ENCODE measurements at regions not wholly inside any gene's neighbourhood (a gene's known extent, or its start where the extent isn't known, plus 50 kb on each side); places are given as distances from the start of the nearest gene placed in this dataset.
"Not testable (repeated sequence)": the region's sequence is repeated elsewhere in the genome, so short reads cannot be mapped to it uniquely, and the experiment has no call there.

- no peak for ATAC-seq
- intact Hi-C loops (cut with micrococcal nuclease): no loop called here
- no peak for DNase-seq
Observed at GRCh38 chr1:83495560-83495959, 503.4 kb downstream of the TTLL7 start.

- DNase-seq (no peak), ATAC-seq (no peak)
- intact Hi-C loops (cut with micrococcal nuclease): no loop called here
Observed at GRCh38 chr1:83493633-83494032, 505.3 kb downstream of the TTLL7 start.

GRCh38 chr1:83491930-83492329 is 507.0 kb downstream of the TTLL7 start:
- no peak for ATAC-seq
- intact Hi-C loops (cut with micrococcal nuclease): no loop called here

GRCh38 chr1:83490988-83491387 is 507.9 kb downstream of the TTLL7 start:
- intact Hi-C loops (cut with micrococcal nuclease): no loop called here
- DNase-seq: no peak
- no peak for ATAC-seq

More at GRCh38 chr1:83491930-83492329, 507.0 kb downstream of the TTLL7 start:
- DNase-seq: no peak

- intact Hi-C loops (cut with micrococcal nuclease); DNase-seq: not testable (repeated sequence)
- peak; percentile 72 for ATAC-seq
Observed at GRCh38 chr1:83488105-83488504, 510.8 kb downstream of the TTLL7 start.

GRCh38 chr1:83487460-83487859 is 511.5 kb downstream of the TTLL7 start:
- ATAC-seq; intact Hi-C loops (cut with micrococcal nuclease); DNase-seq: not testable (repeated sequence)

GRCh38 chr1:83485314-83486019 is 513.5 kb downstream of the TTLL7 start:
- intact Hi-C loops (cut with micrococcal nuclease); DNase-seq; ATAC-seq: not testable (repeated sequence)

GRCh38 chr1:83481284-83481683 is 517.6 kb downstream of the TTLL7 start:
- ATAC-seq; intact Hi-C loops (cut with micrococcal nuclease); DNase-seq: not testable (repeated sequence)

GRCh38 chr1:83479591-83480239 is 519.2 kb downstream of the TTLL7 start:
- intact Hi-C loops (cut with micrococcal nuclease); DNase-seq; ATAC-seq: not testable (repeated sequence)

GRCh38 chr1:83478127-83478526 is 520.8 kb downstream of the TTLL7 start:
- intact Hi-C loops (cut with micrococcal nuclease); DNase-seq; ATAC-seq: not testable (repeated sequence)

GRCh38 chr1:83476518-83476917 is 522.4 kb downstream of the TTLL7 start:
- DNase-seq; ATAC-seq; intact Hi-C loops (cut with micrococcal nuclease): not testable (repeated sequence)

- DNase-seq; intact Hi-C loops (cut with micrococcal nuclease); ATAC-seq: not testable (repeated sequence)
Observed at GRCh38 chr1:83474946-83475345, 524.0 kb downstream of the TTLL7 start.

GRCh38 chr1:83473986-83474385 is 524.9 kb downstream of the TTLL7 start:
- intact Hi-C loops (cut with micrococcal nuclease); ATAC-seq; DNase-seq: not testable (repeated sequence)

GRCh38 chr1:83472066-83472465 is 526.9 kb downstream of the TTLL7 start:
- DNase-seq; ATAC-seq; intact Hi-C loops (cut with micrococcal nuclease): not testable (repeated sequence)

GRCh38 chr1:83471272-83471671 is 527.7 kb downstream of the TTLL7 start:
- intact Hi-C loops (cut with micrococcal nuclease): not testable (repeated sequence)

GRCh38 chr1:83468336-83468735 is 530.6 kb downstream of the TTLL7 start:
- ATAC-seq; intact Hi-C loops (cut with micrococcal nuclease); DNase-seq: not testable (repeated sequence)

More at GRCh38 chr1:83471272-83471671, 527.7 kb downstream of the TTLL7 start:
- not testable (repeated sequence) for DNase-seq, ATAC-seq

GRCh38 chr1:83457735-83458248 is 541.1 kb downstream of the TTLL7 start:
- intact Hi-C loops (cut with micrococcal nuclease); ATAC-seq; DNase-seq: not testable (repeated sequence)

- ATAC-seq; intact Hi-C loops (cut with micrococcal nuclease); DNase-seq: not testable (repeated sequence)
Observed at GRCh38 chr1:83457281-83457680, 541.7 kb downstream of the TTLL7 start.

- DNase-seq; ATAC-seq; intact Hi-C loops (cut with micrococcal nuclease): not testable (repeated sequence)
Observed at GRCh38 chr1:83455753-83456152, 543.2 kb downstream of the TTLL7 start.

GRCh38 chr1:83445873-83446272 is 553.1 kb downstream of the TTLL7 start:
- intact Hi-C loops (cut with micrococcal nuclease); DNase-seq; ATAC-seq: not testable (repeated sequence)
